Hippocampal formation (tissue), 2 donors: ENCODE measurements at regions not wholly inside any gene's neighbourhood (a gene's known extent, or its start where the extent isn't known, plus 50 kb on each side); places are given as distances from the start of the nearest gene placed in this dataset.
"Not testable (repeated sequence)": the region's sequence is repeated elsewhere in the genome, so short reads cannot be mapped to it uniquely, and the experiment has no call there.

ENCODE experiments used
- DNase-seq, 2 donors: peaks; one replicate each; lab custom pipeline; 2025; lab: John Stamatoyannopoulos, UW

GRCh38 chr4:30148828-30149227, 571.3 kb upstream of the PCDH7 start:
- not testable (repeated sequence) for DNase-seq

GRCh38 chr4:30149539-30149938, 570.6 kb upstream of the PCDH7 start:
- DNase-seq, result not testable (repeated sequence)

- DNase-seq, result no peak
Observed at GRCh38 chr4:30153427-30153826, 566.7 kb upstream of the PCDH7 start.

GRCh38 chr4:30160140-30160539, 560.0 kb upstream of the PCDH7 start:
- no peak for DNase-seq

GRCh38 chr4:30172416-30172815, 547.8 kb upstream of the PCDH7 start:
- no peak for DNase-seq

GRCh38 chr4:30181512-30181911, 538.7 kb upstream of the PCDH7 start:
- no peak for DNase-seq

GRCh38 chr4:30181918-30182317, 538.3 kb upstream of the PCDH7 start:
- no peak for DNase-seq

GRCh38 chr4:30182786-30183185, 537.4 kb upstream of the PCDH7 start:
- no peak for DNase-seq

GRCh38 chr4:30191902-30192301, 528.3 kb upstream of the PCDH7 start:
- no peak for DNase-seq

GRCh38 chr4:30207389-30207788, 512.8 kb upstream of the PCDH7 start:
- DNase-seq, result no peak

GRCh38 chr4:30208731-30209435, 511.3 kb upstream of the PCDH7 start:
- DNase-seq, result no peak

- not testable (repeated sequence) for DNase-seq
Observed at GRCh38 chr4:30215973-30216372, 504.2 kb upstream of the PCDH7 start.

- no peak for DNase-seq
Observed at GRCh38 chr4:30245140-30245539, 475.0 kb upstream of the PCDH7 start.

GRCh38 chr4:30256116-30256832, 463.9 kb upstream of the PCDH7 start:
- DNase-seq, result no peak

- no peak for DNase-seq
Observed at GRCh38 chr4:30258949-30259348, 461.2 kb upstream of the PCDH7 start.

GRCh38 chr4:30262379-30262778, 457.8 kb upstream of the PCDH7 start:
- no peak for DNase-seq

- DNase-seq, result no peak
Observed at GRCh38 chr4:30264465-30264864, 455.7 kb upstream of the PCDH7 start.

GRCh38 chr4:30265716-30266115, 454.5 kb upstream of the PCDH7 start:
- DNase-seq, result no peak

GRCh38 chr4:30268370-30268769, 451.8 kb upstream of the PCDH7 start:
- DNase-seq, result no peak

- DNase-seq, result no peak
Observed at GRCh38 chr4:30269850-30270249, 450.3 kb upstream of the PCDH7 start.

- DNase-seq, result no peak
Observed at GRCh38 chr4:30281986-30282385, 438.2 kb upstream of the PCDH7 start.

- DNase-seq, result no peak
Observed at GRCh38 chr4:30283336-30283735, 436.8 kb upstream of the PCDH7 start.

- DNase-seq, result no peak
Observed at GRCh38 chr4:30294295-30294694, 425.9 kb upstream of the PCDH7 start.

GRCh38 chr4:30295652-30296051, 424.5 kb upstream of the PCDH7 start:
- no peak for DNase-seq
